Upper lobe of left lung (tissue), 6 donors: ENCODE measurements at regions not wholly inside any gene's neighbourhood (a gene's known extent, or its start where the extent isn't known, plus 50 kb on each side); places are given as distances from the start of the nearest gene placed in this dataset.

Experiments used
- ATAC-seq, 2 donors: fragments of 200-7000 bp; cut with Tn5 transposase; one replicate each; pipeline ENCODE4 v1.9.1; 2022; ENCODE audit warnings: mild to moderate bottlenecking in 2 of 2, moderate library complexity in 2 of 2; ENCODE audit not compliant: low FRiP score in 2 of 2
- DNase-seq, 2 donors: peaks; one replicate each; pipeline ENCODE4 v3.0.0-alpha.2; 2019 to 2020
- H3K27ac ChIP-seq, 4 donors: fragments of 200-600 bp; sonication (generic); one replicate each; pipeline ENCODE4 v1.5.1; 2016 to 2019
- H3K27me3 ChIP-seq, 4 donors: fragments of 200-600 bp; sonication (generic); one replicate each; pipeline ENCODE4 v1.5.1; 2017 to 2019
- H3K36me3 ChIP-seq, 4 donors: fragments of 200-600 bp; sonication (generic); one replicate each; pipeline ENCODE4 v1.5.1; 2016 to 2019
- H3K4me1 ChIP-seq, 4 donors: fragments of 200-600 bp; sonication (generic); one replicate each; pipeline ENCODE4 v1.5.1; 2018 to 2019
- H3K4me3 ChIP-seq, 4 donors: fragments of 200-600 bp; sonication (generic); one replicate each; pipeline ENCODE4 v1.5.1; 2017 to 2019; ENCODE audit warnings: mild to moderate bottlenecking in 2 of 4, moderate library complexity in 1 of 4
- H3K9me3 ChIP-seq, 4 donors: fragments of 200-600 bp; sonication (generic); one replicate each; pipeline ENCODE4 v1.5.1; 2018 to 2019
- CTCF ChIP-seq, 6 experiments: fragments of 450-650 bp in 4 of 6; fragments of 200-600 bp in 2 of 6; sonication (generic) in 2 of 6; IDR thresholded peaks; one replicate each; pipeline ENCODE4 v1.5.1; 2016 to 2019; ENCODE audit warnings: antibody characterized with exemption in 6 of 6
- EP300 ChIP-seq, 4 donors: sonication (generic); formaldehyde crosslinking; IDR thresholded peaks; one replicate each; pipeline ENCODE4 v1.5.1; 2017; ENCODE audit warnings: antibody characterized with exemption in 4 of 4, control low read depth in 2 of 4
- POLR2A ChIP-seq, 4 donors: fragments of 450-650 bp; IDR thresholded peaks; one replicate each; pipeline ENCODE4 v1.5.1; 2016 to 2017; ENCODE audit warnings: antibody characterized with exemption in 4 of 4, mild to moderate bottlenecking in 2 of 4
- POLR2AphosphoS5 ChIP-seq, 2 donors: sonication (generic); formaldehyde crosslinking; IDR thresholded peaks; one replicate each; pipeline ENCODE4 v1.5.1; 2017; ENCODE audit warnings: antibody characterized with exemption in 2 of 2
- WGBS, 2 donors: methylation state at CpG; one replicate each; pipeline ENCODE4 v1.1.5; 2017 to 2018; 5-methylcytosine and 5-hydroxymethylcytosine counted together
- donor health status: DM: no; HTN: no; CAD: no; lungs with moderate emphysema.
- donor health status: DM: no; HTN: yes; CAD: no; lungs with severe emphysema.

GRCh38 chr2:219876931-219877330 is 249.5 kb downstream of the SLC4A3 start:
- H3K27ac ChIP-seq: no peak overlapping the region
- DNase-seq (no peak), ATAC-seq (no peak)
- no peak for TF ChIP-seq EP300 (IDR thresholded peaks at IDR 0.05)
- no peak for TF ChIP-seq CTCF (IDR thresholded peaks at IDR 0.05)
- TF ChIP-seq POLR2AphosphoS5 (IDR thresholded peaks at IDR 0.05): no peak
- no peak for TF ChIP-seq POLR2A (IDR thresholded peaks at IDR 0.05)
- H3K36me3 ChIP-seq: no peaks in the 10 kb centered on the region
- no peaks in the 10 kb centered on the region for H3K27me3 ChIP-seq
- H3K4me1 ChIP-seq: no peaks in the 10 kb centered on the region
- H3K4me3 ChIP-seq: no peak overlapping the region
- WGBS, 2 donors: 78 to 82% methylated on average over 4 of the region's 4 CpGs
- no peaks in the 10 kb centered on the region for H3K9me3 ChIP-seq

- Histone ChIP-seq H3K27ac (no peak overlapping the region), H3K9me3 (no peaks in the 10 kb centered on the region), H3K4me3 (no peak overlapping the region), H3K4me1 (no peaks in the 10 kb centered on the region), H3K36me3 (no peaks in the 10 kb centered on the region), H3K27me3 (no peaks in the 10 kb centered on the region)
- DNase-seq (peak in 1 of 2 donors; percentile 10), ATAC-seq (no peak)
- TF ChIP-seq EP300 (IDR thresholded peaks at IDR 0.05): no peak
- TF ChIP-seq CTCF (IDR thresholded peaks at IDR 0.05): no peak
- no peak for TF ChIP-seq POLR2A (IDR thresholded peaks at IDR 0.05)
- TF ChIP-seq POLR2AphosphoS5 (IDR thresholded peaks at IDR 0.05): no peak
- WGBS, 2 donors: 44 to 51% methylated on average over 5 of the region's 5 CpGs
Measured at GRCh38 chr2:219877728-219878127, 250.3 kb downstream of the SLC4A3 start.

GRCh38 chr2:219878516-219878915 is 251.1 kb downstream of the SLC4A3 start:
- ATAC-seq: no peak
- 84 to 88% methylated on average over 5 of the region's 5 CpGs for WGBS, 2 donors
- TF ChIP-seq POLR2A (IDR thresholded peaks at IDR 0.05) (no peak), EP300 (IDR thresholded peaks at IDR 0.05) (no peak), POLR2AphosphoS5 (IDR thresholded peaks at IDR 0.05) (no peak), CTCF (IDR thresholded peaks at IDR 0.05) (no peak)

GRCh38 chr2:219881851-219882250 is 254.4 kb downstream of the SLC4A3 start:
- TF ChIP-seq CTCF (IDR thresholded peaks at IDR 0.05) (no peak), POLR2AphosphoS5 (IDR thresholded peaks at IDR 0.05) (no peak), POLR2A (IDR thresholded peaks at IDR 0.05) (no peak), EP300 (IDR thresholded peaks at IDR 0.05) (no peak)
- Histone ChIP-seq H3K27me3 (no peaks in the 10 kb centered on the region), H3K27ac (no peak overlapping the region), H3K4me1 (no peaks in the 10 kb centered on the region), H3K4me3 (no peak overlapping the region), H3K9me3 (no peaks in the 10 kb centered on the region), H3K36me3 (no peaks in the 10 kb centered on the region)
- DNase-seq (no peak), ATAC-seq (no peak)
- 65 to 70% methylated on average over 3 of the region's 3 CpGs for WGBS, 2 donors

More at GRCh38 chr2:219878516-219878915, 251.1 kb downstream of the SLC4A3 start:
- H3K27me3 ChIP-seq: no peaks in the 10 kb centered on the region
- no peaks in the 10 kb centered on the region for H3K36me3 ChIP-seq
- H3K9me3 ChIP-seq: no peaks in the 10 kb centered on the region
- no peak overlapping the region for H3K4me3 ChIP-seq
- no peak for DNase-seq
- no peaks in the 10 kb centered on the region for H3K4me1 ChIP-seq
- H3K27ac ChIP-seq: no peak overlapping the region

- no peak overlapping the region for H3K27ac ChIP-seq
- no peaks in the 10 kb centered on the region for H3K9me3 ChIP-seq
- no peak overlapping the region for H3K4me3 ChIP-seq
- DNase-seq (no peak), ATAC-seq (no peak)
- no peaks in the 10 kb centered on the region for H3K36me3 ChIP-seq
- WGBS, 2 donors: 79 to 90% methylated on average over 2 of the region's 2 CpGs
- no peaks in the 10 kb centered on the region for H3K4me1 ChIP-seq
- H3K27me3 ChIP-seq: no peaks in the 10 kb centered on the region
- TF ChIP-seq EP300 (IDR thresholded peaks at IDR 0.05) (no peak), POLR2AphosphoS5 (IDR thresholded peaks at IDR 0.05) (no peak), CTCF (IDR thresholded peaks at IDR 0.05) (no peak), POLR2A (IDR thresholded peaks at IDR 0.05) (no peak)
Measured at GRCh38 chr2:219886615-219887014, 259.2 kb downstream of the SLC4A3 start.
